WTC11 (cell line): ENCODE measurements at regions not wholly inside any gene's neighbourhood (a gene's known extent, or its start where the extent isn't known, plus 50 kb on each side); places are given as distances from the start of the nearest gene placed in this dataset.

ENCODE experiments used
- ATAC-seq: fragments of 200-7000 bp; cut with Tn5 transposase; 2 replicates; pipeline ENCODE4 v1.10.0; 2021; ENCODE audit warnings: mild to moderate bottlenecking, moderate library complexity
- CTCF ChIA-PET: fragments of 300-600 bp; sonication (Branson Sonifier 250); formaldehyde crosslinking; loops from one replicate; lab custom pipeline; 2021; ENCODE audit warnings: antibody characterized with exemption; lab: Charles Lee
- POLR2A ChIA-PET: fragments of 350-600 bp; sonication (Branson Sonifier 250); formaldehyde crosslinking; loops from one replicate; lab custom pipeline; 2021; ENCODE audit warnings: antibody characterized with exemption; lab: Charles Lee
- DNase-seq: peaks from one replicate; pipeline ENCODE4 v3.0.0; 2021; ENCODE audit warnings: low spot score
- H3K27ac Mint-ChIP-seq: 2 replicates; pipeline ENCODE4 v1.8.0; 2021; ENCODE audit warnings: mixed read lengths
- H3K27me3 Mint-ChIP-seq: 2 replicates; pipeline ENCODE4 v1.8.0; 2021; ENCODE audit warnings: low read depth, mild to moderate bottlenecking, moderate library complexity, mixed read lengths
- H3K36me3 Mint-ChIP-seq: 2 replicates; pipeline ENCODE4 v1.8.0; 2021; ENCODE audit warnings: mixed read lengths
- H3K4me1 Mint-ChIP-seq: 2 replicates; pipeline ENCODE4 v1.8.0; 2022; ENCODE audit warnings: mixed read lengths
- H3K4me3 Mint-ChIP-seq: 2 replicates; pipeline ENCODE4 v1.8.0; 2021; ENCODE audit warnings: mild to moderate bottlenecking, moderate library complexity, mixed read lengths
- H3K9me3 Mint-ChIP-seq: 2 replicates; pipeline ENCODE4 v1.8.0; 2021; ENCODE audit warnings: mixed read lengths
- AFF4 ChIP-seq: sonication (generic); formaldehyde crosslinking; IDR thresholded peaks from 2 replicates; pipeline ENCODE4 v1.8.1; 2023; ENCODE audit warnings: mild to moderate bottlenecking, missing genetic modification reagents, borderline replicate concordance
- ATF3 ChIP-seq: sonication (generic); formaldehyde crosslinking; conservative IDR thresholded peaks from 2 replicates; pipeline ENCODE4 v1.8.1; 2022; ENCODE audit warnings: mild to moderate bottlenecking, missing genetic modification reagents
- FOXJ3 ChIP-seq: sonication (generic); formaldehyde crosslinking; IDR thresholded peaks from 2 replicates; pipeline ENCODE4 v1.9.0; 2021; ENCODE audit warnings: missing genetic modification reagents, mild to moderate bottlenecking, borderline replicate concordance
- GRHL2 ChIP-seq: fragments of 250-450 bp; sonication (Bioruptor Pico); IDR thresholded peaks from 2 replicates; pipeline ENCODE4 v1.8.0; 2022; ENCODE audit warnings: mild to moderate bottlenecking, moderate library complexity; ENCODE audit not compliant: insufficient replicate concordance, severe bottlenecking
- HMGXB4 ChIP-seq: sonication (generic); formaldehyde crosslinking; IDR thresholded peaks from 2 replicates; pipeline ENCODE4 v1.8.1; 2023; ENCODE audit warnings: mild to moderate bottlenecking, moderate library complexity, missing genetic modification reagents
- MXD4 ChIP-seq: fragments of 250-450 bp; sonication (Bioruptor Pico); IDR thresholded peaks from 2 replicates; pipeline ENCODE4 v1.8.0; 2021; ENCODE audit warnings: mild to moderate bottlenecking, moderate library complexity, borderline replicate concordance
- TP53 ChIP-seq: sonication (generic); formaldehyde crosslinking; IDR thresholded peaks from 2 replicates; pipeline ENCODE4 v1.8.1; 2023; ENCODE audit warnings: mild to moderate bottlenecking, missing genetic modification reagents
- USF2 ChIP-seq: sonication (generic); formaldehyde crosslinking; IDR thresholded peaks from 2 replicates; pipeline ENCODE4 v1.8.1; 2023; ENCODE audit warnings: mild to moderate bottlenecking, missing genetic modification reagents, moderate library complexity
- ZNF138 ChIP-seq: sonication (generic); formaldehyde crosslinking; conservative IDR thresholded peaks from 2 replicates; pipeline ENCODE4 v1.8.1; 2022; ENCODE audit warnings: mild to moderate bottlenecking, moderate library complexity, missing genetic modification reagents
- ZNF512 ChIP-seq: sonication (generic); formaldehyde crosslinking; IDR thresholded peaks from 2 replicates; pipeline ENCODE4 v1.8.1; 2022; ENCODE audit warnings: missing genetic modification reagents, borderline replicate concordance

- TF ChIP-seq FOXJ3 (CRISPR knock-in tag), result no peak
Measured at GRCh38 chr9:96109680-96110351, 192.2 kb downstream of the HSD17B3 start (continued).

- peaks cover 3% of the 10 kb centered on the region; the same call in 1 of the 2 replicates for H3K36me3 Mint-ChIP-seq
- H3K4me3 Mint-ChIP-seq, result no peak overlapping the region
- no peak for ATAC-seq
- H3K27me3 Mint-ChIP-seq, result peaks cover 45% of the 10 kb centered on the region
- no peak for DNase-seq
- no peak for TF ChIP-seq ZNF138 (CRISPR knock-in tag)
- no peak for TF ChIP-seq TP53 (CRISPR knock-in tag)
- TF ChIP-seq GRHL2, result no peak
- peaks cover 17% of the 10 kb centered on the region for H3K9me3 Mint-ChIP-seq
- ChIA-PET CTCF (interaction anchor here (1.2 kb wide), 1 partner anchor 107 kb away, joined by 3 read pairs; no protein-coding TSS in a partner anchor), POLR2A (no interaction called here)
- no peak overlapping the region for H3K27ac Mint-ChIP-seq
- H3K4me1 Mint-ChIP-seq, result no peaks in the 10 kb centered on the region
Measured at GRCh38 chr9:96108691-96109380, 193.1 kb downstream of the HSD17B3 start.

- no peak for ATAC-seq
- H3K27ac Mint-ChIP-seq, result no peak overlapping the region
- H3K9me3 Mint-ChIP-seq, result peaks cover 19% of the 10 kb centered on the region
- no peak for TF ChIP-seq ZNF512 (CRISPR knock-in tag)
- no peak for TF ChIP-seq AFF4 (CRISPR knock-in tag)
- TF ChIP-seq HMGXB4 (CRISPR knock-in tag), result no peak
- TF ChIP-seq USF2 (CRISPR knock-in tag), result no peak
- no peak for TF ChIP-seq ATF3 (CRISPR knock-in tag)
- no peak for TF ChIP-seq MXD4 (CRISPR knock-in tag)
- TF ChIP-seq, all 79 proteins: peak for 0
- CTCF ChIA-PET, result interaction anchor here (0.5 to 1.2 kb wide), 2 partner anchors 108 to 172 kb away, joined by 3 read pairs; no protein-coding TSS in a partner anchor
- H3K27me3 Mint-ChIP-seq, result peaks cover 45% of the 10 kb centered on the region
- no peak overlapping the region for H3K4me3 Mint-ChIP-seq
- peaks cover 3% of the 10 kb centered on the region; the same call in 1 of the 2 replicates for H3K36me3 Mint-ChIP-seq
- no peaks in the 10 kb centered on the region for H3K4me1 Mint-ChIP-seq
- POLR2A ChIA-PET, result no interaction called here
- no peak for DNase-seq
Measured at GRCh38 chr9:96107436-96107835, 194.5 kb downstream of the HSD17B3 start.
